ENCODE measurements at regions not wholly inside any gene's neighbourhood (a gene's known extent, or its start where the extent isn't known, plus 50 kb on each side); places are given as distances from the start of the nearest gene placed in this dataset.

DNA sequence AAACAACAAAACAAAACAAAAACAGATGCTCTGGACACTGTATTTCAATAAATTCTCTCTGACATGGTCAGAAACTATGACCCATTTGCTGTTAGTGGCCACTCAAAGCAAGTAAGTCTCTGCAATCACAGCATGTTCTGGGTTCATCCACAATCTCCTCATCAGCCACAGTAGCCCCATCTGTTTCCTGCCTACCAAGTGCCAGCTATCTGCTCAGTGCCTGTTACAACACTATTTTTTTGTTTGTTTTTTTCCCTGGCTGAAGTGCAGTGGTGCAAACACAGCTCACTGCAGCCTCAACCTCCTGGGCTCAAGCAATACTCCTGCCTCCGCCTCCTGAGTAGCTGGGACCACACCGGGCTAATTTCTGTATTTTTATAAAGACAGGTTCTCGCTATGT lies 137.9 kb downstream of the SOX9 start:
- DNase-seq (ENCODE audit: low spot score) = no peak

DNA sequence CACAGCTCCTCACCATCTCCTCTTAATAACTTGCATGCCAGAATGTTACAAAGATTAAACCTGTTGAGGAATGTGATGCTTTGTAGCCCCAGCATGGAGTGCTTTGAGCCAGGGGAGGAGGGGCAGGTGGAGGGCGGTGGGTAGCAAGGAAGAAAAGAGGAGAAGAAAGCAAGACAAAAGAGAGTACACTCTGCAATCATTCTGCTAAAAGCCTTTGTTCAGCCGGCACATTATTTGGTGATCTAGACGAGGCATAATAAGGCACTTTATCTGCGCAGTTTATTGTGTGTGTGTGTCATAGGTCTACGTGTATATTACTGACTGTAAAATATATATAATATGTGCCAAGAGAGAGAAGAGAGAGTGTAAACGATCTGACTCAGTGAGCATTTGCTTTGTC lies 139.1 kb downstream of the SOX9 start:
- no peak for DNase-seq (ENCODE audit: low spot score)

DNA sequence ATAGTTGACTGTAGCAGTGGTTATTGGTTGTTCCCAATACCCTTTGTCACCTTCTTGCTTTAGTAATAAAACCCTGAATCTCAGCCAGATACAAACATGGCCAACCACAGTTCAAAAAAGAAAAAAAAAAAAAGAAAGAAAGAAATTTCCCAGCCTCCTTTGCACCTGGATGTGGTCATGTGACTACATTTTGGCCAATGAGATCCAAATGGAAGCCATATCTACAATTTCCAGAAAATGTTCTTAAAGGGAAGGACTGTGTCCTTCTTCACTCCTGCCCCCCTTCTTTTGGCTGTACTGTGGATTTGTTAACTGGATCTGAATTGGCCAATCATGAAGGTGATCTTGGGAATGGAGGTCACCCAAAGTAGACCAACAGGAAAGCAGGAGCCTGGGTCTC lies 141.9 kb downstream of the SOX9 start:
- no peak for DNase-seq (ENCODE audit: low spot score)

DNA sequence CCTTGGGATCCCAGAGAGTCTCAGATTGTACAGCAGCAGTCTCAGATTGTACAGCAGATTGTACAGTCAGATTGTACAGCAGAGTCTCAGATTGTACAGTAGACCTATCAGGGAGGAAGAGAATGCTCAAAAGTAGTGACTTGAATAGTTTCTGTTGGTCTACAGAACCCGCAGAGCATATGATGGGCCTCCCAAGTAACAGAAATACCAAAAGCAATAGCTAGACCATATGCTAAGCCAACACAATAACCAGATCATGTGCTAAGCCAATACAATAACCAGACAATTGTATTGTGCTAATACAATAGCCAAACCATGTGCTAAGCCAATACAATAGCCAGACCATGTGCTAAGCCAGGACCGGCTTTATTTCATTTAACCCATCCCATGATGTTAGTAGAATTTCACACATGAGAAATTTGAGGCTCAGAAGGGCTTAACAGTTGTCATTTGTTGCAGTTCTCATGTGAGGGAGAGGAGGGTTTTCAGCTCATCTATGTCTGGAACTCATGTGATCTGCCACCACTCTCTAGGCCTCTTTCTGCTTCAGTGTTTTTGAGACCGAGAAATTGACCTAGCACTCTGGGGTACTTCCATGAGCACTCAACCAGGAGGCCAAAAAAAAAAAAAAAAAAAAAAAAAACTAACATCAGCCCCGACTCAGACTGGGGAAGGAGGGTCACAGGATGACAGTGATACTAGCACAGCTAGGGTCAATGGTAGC lies 144.0 kb downstream of the SOX9 start:
- DNase-seq (ENCODE audit: low spot score) = no peak

DNA sequence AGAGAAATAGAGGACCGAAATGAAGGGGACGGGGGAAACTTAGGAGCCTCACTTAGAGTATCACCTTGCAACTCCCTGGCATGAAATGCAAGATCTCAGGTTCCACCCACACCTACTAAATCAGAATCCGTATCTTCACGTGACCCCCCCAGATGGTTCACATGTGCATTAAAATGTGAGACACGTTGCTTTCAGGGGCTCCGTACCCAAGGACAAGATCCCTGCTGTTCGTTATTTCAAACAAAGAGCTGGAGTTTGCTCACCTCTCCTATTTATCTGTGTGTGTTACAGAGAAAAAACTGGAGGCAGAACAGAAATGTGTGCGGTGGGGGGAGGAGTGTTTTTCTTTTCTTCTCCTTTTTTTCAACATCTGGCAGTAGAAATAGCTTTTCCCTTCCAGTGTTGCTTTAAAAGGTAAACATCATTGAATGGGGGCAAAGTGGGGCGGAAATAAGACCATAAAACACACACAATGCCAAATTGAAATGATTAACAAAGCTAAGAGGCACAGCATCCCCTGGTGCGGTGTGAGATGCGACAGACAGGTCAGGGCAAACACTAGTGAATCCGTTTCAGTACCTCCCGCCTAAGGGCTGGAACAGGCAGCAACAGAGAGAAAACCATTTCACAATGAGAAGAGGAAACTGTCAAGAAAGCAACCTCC lies 145.4 kb downstream of the SOX9 start:
- DNase-seq (ENCODE audit: low spot score) = no peak

DNA sequence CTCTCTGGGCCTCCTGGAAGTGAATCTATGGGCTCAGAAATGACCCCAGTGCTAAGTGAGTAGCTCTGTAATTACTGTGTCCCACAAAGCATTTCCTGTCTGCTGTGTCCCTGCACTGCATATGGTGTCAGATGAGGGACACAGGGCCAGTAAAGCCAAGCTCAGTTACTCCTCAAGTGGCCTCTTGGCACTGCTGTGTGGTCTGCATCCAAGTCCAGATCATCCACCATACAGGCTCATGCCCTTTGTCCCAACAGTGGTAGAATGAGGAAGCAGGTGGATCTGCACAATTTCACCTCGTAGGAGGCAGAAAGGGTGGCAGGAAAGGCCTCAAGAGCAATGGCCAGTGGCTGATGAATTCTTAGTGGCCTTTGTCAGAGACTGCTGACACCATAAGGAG lies 146.8 kb downstream of the SOX9 start:
- no peak for DNase-seq (ENCODE audit: low spot score)

DNA sequence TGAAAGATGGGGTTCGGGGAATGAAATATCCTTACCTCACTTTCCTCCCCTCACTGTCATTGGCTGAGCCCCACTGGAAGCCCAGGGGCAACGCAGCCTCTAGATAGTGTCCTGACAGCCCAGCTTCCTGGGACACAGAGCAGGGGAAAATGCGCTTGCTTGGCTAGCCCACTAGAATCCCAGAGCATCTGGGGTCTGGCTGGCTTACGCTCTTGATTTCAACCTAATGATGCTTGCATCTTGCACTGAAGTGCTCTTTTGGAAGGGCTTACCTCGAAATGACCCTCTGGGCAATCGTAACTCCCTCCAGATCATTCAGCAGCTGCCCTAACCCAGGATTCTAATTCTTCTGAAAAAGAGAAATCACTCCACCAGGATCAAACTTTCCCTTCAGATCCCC lies 147.6 kb downstream of the SOX9 start:
- no peak for DNase-seq (ENCODE audit: low spot score)

DNA sequence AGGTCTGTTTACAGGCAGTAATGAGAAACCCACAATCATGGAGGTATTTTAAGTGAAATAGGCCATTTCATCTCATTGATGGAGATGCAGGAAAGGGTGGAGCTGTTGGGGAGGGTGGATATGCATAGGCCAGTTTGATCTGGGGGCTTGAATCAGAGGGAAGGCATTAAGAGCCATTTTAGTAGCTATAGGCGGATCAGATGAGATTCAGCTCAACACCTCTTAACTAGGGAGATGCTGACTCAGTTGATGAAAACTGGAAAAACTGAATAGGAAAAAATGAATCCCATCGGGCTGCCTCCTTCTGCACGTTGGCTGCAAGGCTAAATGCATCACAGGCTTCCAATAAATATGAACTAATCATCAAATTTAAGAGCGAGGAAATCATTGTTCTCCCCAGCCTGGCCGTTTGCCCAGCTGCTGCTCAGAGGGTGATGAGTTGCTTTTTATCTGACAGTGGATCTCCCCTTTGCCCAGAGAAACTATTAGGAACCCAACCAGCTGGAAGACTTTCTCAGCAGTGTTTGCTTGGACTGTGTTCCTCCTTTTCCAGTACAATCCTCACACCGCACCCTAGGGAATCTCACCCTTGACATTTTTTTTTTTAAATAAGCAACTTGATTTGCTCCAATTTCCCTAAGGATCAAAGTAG lies 149.6 kb downstream of the SOX9 start:
- DNase-seq (ENCODE audit: low spot score) = no peak

DNA sequence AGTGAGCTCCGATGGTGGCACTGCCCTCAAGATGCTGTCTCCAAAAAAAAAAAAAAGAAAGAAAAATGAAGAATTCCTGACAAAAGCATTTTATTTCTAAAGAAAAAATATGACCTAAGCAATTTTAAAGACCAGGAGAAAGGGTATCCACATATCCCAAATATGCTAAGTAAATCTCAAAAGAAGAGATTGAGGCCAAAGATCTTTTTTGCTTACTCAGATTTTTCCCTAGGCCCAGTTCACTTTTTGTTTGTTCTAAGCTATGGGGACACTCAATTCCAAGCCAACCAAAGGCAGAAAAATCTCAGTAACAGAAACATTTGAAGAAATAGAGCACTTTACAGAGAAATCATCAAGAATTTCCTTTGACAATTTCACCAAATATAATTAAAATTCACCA lies 150.8 kb downstream of the SOX9 start:
- DNase-seq (ENCODE audit: low spot score) = no peak

DNA sequence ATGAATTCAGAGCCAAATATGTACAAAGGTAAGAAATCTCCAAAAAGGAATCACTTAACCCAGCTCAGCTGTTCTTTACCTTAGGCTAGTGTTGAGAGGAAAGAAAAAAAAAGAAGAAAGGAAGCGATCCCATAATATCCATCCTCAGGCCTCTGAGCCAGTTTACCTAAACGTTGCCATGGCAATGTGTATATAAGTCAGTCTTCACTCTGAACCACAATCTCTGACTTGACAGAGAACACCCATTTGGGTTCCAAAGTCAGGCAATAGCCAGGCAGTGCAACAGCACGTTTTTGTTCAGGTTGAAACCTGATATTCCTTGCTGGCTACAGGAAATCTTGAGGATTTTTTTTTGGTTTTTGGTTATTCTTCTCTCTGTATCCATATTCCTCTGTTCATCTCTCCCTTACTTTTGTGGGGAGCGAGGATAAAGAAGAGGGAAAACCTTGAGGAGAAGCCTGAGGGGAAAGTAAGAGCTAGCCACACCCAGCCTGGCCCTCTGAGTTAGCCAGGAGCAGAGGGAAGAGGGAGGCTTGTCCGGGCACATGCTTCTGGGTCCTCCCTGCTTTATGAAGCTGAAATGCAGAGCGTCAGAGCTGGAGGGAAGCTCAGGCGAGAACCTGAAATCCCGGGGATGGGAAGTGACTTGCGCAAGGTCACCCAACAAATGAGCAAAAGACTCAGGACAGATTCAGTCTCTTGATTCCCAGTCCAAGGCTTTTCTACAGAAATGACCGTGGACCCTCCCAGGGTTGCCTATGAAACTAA lies 152.7 kb downstream of the SOX9 start:
- DNase-seq (ENCODE audit: low spot score) = no peak

DNA sequence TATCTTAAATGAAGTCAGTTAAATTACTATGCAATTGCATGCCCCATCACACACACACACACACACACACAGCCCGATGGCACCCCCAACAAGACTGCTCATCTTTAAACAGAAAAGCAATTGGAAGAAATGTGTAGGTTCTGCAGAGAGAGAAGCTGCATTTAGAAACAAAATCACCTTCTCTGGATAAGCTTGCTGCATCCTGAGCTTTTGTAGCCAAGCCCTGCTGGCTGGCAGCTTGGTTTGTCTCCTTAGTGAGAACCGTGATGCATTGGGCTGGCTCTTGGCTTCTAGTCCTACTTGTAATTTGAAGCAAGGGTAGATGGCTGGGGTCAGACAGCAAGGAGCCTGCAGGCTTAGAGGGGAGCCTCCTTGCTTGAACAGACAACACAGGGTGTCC lies 153.8 kb downstream of the SOX9 start:
- DNase-seq (ENCODE audit: low spot score) = no peak

DNA sequence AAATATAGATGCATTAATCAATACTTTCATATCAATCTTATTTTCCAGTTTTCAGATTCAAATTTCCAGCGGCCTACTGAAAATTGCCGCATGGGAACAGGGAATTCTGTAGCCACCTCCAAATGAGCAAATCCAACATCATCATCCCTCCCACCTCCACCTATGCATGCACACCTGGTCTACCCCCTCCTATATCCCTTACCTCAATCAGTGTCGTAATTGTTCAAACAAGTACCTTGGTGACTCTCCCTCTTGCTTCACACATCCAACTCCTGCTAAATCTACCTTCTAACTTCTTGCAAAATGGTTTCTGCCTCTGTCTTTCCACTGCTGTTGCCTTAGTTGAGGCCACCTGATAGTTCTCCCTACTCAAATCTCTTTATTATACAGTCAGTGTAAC lies 160.1 kb downstream of the SOX9 start:
- no peak for DNase-seq (ENCODE audit: low spot score)

DNA sequence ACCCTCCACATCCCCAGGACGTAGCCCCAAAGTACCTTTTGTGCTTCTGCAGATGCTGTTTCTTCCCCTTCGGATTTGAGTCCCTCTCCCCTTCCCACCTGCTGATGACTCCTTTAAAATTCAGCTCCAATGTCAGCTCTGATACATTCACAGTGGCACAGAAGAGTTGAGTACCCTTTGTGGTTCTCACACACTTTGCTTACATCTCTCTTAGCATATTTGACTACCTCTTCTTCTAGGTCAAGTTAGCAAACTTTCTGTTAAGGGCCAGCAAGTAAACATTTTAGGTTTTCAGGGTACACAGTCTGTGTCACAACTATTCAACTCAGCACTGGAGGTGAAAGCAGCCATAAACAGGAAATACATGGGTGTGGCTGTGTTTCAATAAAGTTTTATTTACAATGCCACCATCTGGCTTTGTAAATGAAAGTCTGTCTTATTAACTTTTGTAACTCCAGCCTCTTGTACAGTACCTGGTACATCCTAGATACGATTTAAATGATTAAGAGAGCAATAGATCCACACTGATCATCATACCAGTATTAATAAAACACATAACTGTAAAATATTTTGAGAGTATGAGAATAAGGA lies 161.7 kb downstream of the SOX9 start:
- DNase-seq (ENCODE audit: low spot score) = no peak

DNA sequence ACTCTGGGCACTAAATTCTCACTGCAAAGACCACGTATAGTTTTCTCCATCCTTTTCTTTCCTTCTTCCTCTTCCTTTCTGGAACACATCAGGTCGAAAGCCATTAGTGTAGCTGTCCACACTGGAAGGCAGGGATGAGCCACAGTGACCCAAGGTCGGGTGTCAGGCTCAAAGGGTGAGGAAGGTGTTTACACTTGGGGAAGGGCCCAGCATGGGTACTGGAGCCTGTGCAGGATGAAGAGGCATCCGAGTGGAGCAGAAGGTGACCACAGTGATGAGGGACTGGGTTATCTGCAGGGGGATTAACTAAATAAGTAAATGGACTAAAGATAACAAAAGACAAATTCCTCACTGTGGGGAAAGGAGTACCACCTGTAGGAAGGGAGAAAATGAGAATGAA lies 164.0 kb downstream of the SOX9 start:
- no peak for DNase-seq (ENCODE audit: low spot score)

DNA sequence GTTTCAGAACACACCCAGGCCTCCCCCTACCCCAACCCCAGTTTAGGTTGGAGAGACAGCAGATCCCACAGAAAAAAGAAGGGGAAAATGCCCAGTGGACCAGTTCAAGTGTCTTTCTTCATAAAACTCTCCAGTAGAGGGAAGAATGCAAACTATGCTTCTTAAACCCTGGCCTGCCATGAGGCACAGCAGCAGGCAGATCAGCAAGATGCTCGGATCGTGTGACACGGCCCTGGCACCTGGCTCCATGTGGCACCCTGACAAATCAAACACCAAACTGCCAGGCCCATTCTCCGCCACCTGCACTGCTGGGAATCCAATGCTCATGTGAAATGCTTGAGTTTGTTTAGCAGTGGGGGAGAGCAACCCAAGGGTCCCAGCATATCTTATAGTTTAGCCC lies 166.8 kb downstream of the SOX9 start:
- no peak for DNase-seq (ENCODE audit: low spot score)

DNA sequence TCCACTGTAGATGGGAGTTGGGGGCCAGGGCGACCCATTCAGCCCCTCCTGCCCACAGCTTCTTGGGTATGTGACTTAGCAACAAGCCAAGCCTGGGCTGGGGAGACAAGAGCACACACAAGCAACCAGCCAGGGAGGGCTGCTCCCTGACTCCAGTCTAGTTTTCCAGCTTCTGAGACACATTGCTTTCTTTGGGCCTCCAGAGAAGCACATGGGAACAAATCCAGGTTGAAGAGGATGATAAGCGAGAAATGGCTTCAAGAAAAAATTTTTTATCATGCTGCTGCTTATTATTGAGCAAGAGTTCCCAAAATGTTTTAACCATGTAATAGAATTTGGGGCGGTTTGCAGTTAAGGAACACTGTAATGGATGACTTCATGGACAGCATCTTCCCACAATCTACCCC lies 173.7 kb downstream of the SOX9 start:
- DNase-seq (ENCODE audit: low spot score) = no peak

DNA sequence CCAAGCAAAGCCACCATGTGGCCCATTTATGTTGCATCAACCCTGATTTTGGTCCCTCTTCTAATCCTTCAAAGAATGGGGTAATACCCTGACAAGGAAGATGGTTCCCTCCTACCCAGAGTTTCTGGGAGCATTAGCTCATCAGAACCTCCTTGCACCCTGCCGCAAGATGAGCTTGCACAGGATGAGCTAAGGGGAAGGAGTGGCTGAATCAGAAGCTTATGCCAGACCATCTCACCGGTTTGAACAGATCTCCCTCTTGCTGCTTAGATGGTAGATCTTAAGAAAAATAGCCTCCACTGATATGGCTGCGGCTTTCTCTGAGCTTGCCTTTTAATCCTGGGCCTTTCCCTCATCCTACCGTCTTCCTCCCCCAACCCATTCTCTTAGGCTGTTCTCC lies 175.1 kb downstream of the SOX9 start:
- no peak for DNase-seq (ENCODE audit: low spot score)

DNA sequence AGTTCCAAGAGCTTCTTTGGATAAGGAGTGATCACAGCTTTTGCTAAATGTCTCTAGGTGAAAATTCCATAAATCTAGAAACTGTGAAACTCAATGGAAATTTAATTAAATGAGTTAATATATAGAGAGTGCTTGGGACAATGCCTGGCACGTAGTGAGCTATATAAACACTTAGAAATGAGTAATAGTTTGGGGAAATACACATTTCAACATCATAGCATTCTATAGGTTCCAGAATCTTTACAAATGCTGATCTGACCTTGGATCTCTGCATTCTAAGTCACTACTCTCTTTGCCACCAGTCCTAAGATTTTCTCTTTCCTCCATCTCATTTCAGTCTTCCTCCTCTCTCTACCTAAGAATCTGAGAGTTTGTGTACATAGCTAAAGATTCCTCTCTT lies 175.6 kb downstream of the SOX9 start:
- DNase-seq (ENCODE audit: low spot score) = no peak

DNA sequence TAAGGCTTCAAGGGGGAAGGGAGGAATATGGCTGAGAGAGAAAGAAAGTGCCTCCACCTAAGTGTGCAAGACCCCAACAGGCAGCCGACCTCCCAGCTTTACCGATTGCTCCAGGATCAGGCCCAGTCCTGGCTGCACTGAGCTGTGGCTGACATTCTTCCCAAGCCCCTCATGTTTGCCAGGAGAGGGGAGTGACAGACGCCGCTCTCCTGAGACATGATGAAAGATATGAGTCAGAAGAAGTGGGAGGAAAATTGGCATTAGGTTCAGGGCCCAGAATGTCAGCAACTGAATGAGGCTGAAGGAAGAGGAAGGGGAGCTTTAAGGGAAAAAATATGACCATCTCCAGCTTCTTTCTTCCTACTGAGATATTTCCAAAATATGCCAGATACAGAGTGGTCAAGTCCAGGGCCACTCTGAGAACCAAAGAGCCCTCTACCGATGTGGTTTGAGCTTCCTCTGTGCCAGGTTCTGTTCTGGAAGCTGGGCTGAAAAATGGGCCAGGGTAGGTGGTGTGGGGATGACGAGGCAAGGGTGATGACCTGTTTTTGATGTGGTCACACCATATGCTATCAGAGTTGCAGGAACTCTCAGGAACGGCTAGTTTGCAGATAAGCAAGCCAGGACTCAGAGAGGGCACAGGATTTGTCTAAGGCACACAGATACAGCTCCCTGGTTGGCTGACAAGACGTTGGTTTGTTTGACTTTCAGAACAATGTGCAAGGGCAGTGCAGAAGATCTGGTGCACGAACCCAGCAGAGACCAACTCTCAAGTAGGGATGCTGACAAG lies 176.7 kb downstream of the SOX9 start:
- DNase-seq (ENCODE audit: low spot score) = no peak

DNA sequence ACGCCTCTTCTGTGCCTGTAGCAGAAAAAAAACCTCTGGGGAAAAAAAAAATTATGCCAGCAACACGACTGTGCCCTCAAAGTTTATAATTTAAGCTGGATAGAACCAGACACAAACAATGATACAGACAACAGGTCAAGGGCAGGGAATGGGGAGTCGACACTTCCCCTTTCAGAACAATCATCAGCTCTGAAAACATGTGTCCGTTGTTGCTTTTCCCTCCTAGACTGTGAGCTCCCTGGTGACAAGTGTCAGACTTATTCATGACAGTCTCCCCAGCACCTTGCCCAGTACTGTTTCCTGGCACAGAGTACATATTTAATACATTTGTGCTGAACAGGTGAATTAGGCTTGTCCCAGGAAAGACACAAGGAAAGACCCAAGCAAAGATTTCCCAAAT lies 178.3 kb downstream of the SOX9 start:
- DNase-seq (ENCODE audit: low spot score) = no peak

DNA sequence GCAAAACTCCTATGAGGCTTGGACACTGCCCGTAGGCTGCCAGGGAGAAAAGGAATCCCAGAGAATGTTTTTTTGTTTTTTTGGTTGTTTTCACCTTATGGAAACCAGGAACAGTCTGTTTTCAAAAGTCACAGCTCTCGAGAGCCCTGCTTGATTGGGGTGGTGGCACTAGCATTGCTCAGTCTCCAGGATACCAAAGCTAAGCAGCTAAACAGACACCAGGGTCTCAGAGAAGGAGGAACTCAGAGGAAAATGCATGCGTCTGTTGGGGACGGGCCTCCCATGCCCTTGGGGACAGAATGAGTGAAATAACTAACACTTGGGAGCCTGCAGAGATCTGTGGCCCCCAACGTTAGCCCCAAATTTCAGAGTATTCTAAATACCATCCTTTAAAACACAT lies 178.8 kb downstream of the SOX9 start:
- no peak for DNase-seq (ENCODE audit: low spot score)

DNA sequence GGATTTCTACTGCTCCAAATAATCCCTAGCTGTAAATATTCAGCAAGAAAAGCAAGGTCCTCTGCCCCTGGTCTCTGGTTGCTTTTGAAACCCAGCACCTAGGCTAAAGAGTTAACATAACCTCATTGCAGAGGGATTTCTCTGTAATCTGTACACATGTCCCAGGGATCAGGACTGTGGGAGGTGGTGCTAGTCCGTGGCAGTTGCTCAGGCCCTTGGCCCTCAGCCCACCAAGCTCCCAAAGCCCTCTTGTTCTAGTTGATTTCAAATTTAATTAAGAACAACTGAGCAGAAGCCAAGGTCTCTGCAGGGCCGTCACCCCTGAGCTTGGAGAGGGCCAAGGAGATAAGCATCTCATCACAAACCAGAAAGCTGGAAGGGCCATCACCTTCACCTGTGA lies 181.1 kb downstream of the SOX9 start:
- DNase-seq (ENCODE audit: low spot score) = no peak

Measured in CD4-positive, alpha-beta T cell treated with Interleukin-6 at 100 ng/mL for 8 hours (primary cell).